Gastroesophageal sphincter (tissue), 3 donors: ENCODE measurements at regions not wholly inside any gene's neighbourhood (a gene's known extent, or its start where the extent isn't known, plus 50 kb on each side); places are given as distances from the start of the nearest gene placed in this dataset.

Experiments used
- POLR2A ChIP-seq, 2 donors: fragments of 450-650 bp; IDR thresholded peaks; one replicate each; pipeline ENCODE4 v1.6.1; 2017; ENCODE audit warnings: antibody characterized with exemption in 2 of 2, mild to moderate bottlenecking in 2 of 2, moderate library complexity in 1 of 2
- POLR2AphosphoS5 ChIP-seq: sonication (generic); formaldehyde crosslinking; IDR thresholded peaks from one replicate; pipeline ENCODE4 v1.6.1; 2017; ENCODE audit warnings: antibody characterized with exemption
- TF ChIP-seq, protein P1 (sequence below), 4 experiments: fragments of 200-600 bp in 2 of 4; fragments of 450-650 bp in 2 of 4; sonication (generic) in 1 of 4; IDR thresholded peaks; one replicate each; pipeline ENCODE4 v1.5.1; 2017 to 2019; ENCODE audit warnings: antibody characterized with exemption in 4 of 4, mild to moderate bottlenecking in 2 of 4, moderate library complexity in 2 of 4

GRCh38 chr14:101628471-101628966, 67.2 kb downstream of the DIO3 start:
- TF ChIP-seq, protein P1, sequence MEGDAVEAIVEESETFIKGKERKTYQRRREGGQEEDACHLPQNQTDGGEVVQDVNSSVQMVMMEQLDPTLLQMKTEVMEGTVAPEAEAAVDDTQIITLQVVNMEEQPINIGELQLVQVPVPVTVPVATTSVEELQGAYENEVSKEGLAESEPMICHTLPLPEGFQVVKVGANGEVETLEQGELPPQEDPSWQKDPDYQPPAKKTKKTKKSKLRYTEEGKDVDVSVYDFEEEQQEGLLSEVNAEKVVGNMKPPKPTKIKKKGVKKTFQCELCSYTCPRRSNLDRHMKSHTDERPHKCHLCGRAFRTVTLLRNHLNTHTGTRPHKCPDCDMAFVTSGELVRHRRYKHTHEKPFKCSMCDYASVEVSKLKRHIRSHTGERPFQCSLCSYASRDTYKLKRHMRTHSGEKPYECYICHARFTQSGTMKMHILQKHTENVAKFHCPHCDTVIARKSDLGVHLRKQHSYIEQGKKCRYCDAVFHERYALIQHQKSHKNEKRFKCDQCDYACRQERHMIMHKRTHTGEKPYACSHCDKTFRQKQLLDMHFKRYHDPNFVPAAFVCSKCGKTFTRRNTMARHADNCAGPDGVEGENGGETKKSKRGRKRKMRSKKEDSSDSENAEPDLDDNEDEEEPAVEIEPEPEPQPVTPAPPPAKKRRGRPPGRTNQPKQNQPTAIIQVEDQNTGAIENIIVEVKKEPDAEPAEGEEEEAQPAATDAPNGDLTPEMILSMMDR (IDR thresholded peaks at IDR 0.05), result peak in 3 of 4 experiments; percentile 98 to 100 (median 99)
- TF ChIP-seq POLR2AphosphoS5 (peak; percentile 39), POLR2A (IDR thresholded peaks at IDR 0.05) (no peak)
